Hindlimb muscle (tissue), 1 donor: ENCODE measurements at regions not wholly inside any gene's neighbourhood (a gene's known extent, or its start where the extent isn't known, plus 50 kb on each side); places are given as distances from the start of the nearest gene placed in this dataset.

Source experiments
- DNase-seq: peaks from one replicate; pipeline ENCODE4 v3.0.0-alpha.2; 2013

DNA sequence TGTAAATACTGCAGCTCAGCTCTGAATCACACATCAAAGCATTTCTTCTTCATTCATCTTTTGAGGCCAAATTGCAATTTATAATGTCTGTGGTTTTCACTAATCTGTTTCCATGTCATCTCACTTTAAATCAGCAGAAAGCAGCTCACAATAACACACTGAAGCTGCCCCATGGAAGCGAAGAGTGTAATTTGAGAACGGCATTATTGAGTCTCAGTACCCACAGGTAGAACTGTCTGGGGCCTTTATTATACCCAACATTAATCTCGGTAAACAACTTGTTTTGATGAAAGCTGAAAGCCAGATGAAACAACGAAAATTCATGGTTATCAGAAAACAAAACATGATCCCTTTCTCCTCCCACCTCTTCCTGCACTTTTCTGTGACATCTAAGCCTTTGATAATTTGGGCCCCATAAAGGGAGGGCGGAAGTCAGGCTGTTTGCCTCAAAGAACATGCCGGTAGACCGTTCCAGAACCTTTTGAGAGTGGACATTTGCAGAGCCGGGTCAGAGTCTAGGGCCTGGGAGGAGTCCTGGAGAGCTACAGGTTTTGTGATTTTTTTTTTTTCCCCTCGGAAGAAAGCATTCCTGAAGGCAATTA, 68.2 kb upstream of the SESN3 start:
- no peak for DNase-seq

DNA sequence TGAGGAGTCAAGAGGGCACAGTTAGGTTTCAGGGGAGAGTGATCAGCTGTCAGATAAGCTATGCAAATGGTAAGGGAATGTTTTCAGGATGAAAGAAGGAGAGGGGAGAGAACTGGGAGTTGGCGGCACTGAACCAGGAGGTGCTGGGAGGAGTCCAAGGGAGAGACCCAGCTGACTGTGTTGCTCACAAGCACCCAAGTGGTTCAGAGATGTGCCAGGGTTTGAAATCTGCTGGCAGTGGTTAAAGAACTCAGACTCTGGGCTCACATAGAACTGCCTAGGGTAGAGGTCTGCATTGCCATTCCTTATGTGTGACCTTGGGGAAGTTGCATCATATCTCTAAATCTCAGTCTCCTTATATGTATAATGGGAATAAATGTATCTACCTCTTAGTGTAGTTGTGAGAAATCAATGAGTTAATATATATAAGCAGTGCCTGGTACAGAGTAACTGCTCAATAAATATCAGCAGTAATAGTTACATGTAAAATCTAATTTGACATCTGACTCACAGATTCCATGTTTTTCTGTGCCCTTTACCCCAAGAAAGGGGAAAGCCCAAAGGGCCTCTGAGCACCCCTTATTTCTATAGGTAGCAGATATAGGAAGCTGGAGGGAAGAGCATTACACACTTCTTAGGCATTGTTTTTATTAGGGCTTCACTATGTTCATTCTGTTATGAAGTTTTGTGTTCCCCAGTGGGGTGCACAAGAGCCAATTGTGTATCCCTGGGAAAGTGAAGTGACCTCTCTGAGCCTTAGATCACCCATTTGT, 66.9 kb upstream of the SESN3 start:
- DNase-seq = no peak

DNA sequence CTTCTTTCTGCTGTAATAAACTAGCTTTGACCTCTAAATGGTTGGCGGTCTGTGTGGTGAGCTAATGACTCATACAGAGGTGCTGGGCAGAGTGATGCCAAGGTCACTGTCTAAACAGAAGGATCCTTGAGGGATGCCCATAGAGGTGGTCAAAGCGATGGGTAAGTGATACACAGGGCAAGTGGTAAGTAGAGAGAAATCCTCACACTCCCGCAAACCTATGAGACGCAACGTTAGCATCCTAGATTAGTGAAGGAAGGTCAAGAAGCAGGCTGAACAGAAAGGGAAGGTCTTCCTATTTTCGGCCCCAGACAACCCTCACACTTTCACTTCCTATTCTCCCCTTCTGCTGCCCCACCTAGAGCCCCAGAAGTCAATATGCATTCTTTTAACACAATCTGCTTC, 65.6 kb upstream of the SESN3 start:
- DNase-seq = no peak

DNA sequence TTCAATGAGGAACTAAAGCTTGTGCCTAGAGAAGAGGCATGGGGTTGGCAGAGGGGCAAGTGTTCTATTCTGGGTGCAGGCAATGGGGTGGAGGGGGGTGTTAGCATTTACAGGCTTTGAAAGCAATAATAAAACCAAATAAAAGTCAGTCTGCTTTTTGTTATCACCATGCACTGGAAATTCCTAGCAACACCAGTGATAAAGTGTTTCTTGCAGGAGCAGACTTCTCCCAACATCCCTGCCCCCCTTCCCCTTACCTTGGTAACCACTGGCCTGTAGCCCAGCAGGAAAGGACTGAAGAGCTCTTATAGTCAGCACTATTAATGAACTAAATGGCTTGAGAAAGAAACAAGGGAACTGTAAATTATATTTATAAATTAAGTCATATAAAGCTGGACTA, 65.2 kb upstream of the SESN3 start:
- no peak for DNase-seq

DNA sequence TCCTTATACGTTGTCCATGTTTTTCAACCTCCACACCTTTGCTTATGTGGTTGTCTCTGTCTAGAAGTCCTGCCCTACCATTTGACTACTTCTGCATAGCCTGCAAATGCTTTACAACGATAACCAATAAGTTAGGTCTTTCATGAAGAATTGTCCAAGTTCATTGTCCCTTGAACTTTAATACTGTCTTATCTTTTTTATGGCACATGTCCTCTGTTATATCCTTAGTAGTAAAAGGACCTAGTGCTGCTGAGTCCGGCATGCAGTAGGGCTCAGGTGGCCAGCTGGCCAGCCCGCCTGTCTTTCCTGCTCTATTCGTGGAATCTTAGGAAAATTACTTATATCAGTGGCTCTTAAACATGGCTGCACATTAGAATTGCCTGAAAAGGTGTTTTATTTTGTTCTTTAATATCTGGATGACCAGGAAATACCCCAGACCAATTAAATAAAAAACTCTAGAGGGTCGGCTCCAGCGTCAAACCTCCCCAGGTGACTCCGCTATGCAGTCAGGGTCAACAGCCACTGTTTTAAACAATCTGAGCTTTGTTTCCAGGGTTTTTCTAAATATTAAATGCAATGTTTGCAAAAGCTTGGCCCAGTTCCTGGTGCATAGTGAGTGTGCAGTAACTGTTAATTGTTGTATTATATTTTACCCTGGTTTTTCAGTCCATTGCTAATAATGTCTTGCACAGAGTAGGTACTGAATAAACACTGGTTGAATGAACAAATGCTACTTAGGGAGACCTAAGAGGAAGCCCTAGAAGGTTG, 64.6 kb upstream of the SESN3 start:
- no peak for DNase-seq

DNA sequence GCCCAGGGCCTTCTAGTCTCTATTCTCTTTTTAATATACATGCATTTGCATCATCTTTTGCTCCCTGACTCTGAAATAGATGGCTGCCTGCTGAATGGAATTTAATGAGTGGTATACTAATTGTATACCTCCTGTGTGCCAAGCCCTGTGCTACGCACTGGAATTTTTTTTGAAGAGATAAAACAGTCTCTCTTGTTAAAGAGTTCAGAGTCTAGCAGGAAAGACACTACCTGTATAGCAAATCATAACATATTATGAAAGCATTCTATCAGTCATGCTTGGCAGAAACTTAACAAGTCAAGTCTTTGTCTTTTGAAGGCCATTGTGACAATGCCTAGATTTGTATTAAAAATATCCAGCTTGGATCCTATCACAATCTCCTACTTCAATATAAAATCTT, 63.7 kb upstream of the SESN3 start:
- DNase-seq = no peak

DNA sequence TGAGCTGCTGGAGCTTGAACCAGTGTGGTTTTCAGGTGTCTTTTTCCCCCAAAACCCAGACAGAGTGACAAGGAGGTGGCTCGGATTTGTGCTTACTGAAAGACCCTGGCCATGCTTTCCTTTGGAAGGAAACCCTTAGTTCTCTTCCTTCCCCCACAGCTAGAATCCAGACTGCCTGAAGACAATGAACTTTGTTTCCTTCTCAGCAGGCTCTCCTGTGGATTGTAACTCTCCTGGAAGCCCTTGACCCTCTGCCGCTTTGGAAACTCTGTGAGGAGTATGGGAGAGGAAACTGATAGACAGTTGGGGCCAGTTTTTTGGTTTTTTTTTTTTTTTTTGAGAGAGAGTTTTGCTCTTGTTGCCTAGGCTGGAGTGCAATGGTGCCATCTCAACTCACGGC, 62.1 kb upstream of the SESN3 start:
- no peak for DNase-seq

DNA sequence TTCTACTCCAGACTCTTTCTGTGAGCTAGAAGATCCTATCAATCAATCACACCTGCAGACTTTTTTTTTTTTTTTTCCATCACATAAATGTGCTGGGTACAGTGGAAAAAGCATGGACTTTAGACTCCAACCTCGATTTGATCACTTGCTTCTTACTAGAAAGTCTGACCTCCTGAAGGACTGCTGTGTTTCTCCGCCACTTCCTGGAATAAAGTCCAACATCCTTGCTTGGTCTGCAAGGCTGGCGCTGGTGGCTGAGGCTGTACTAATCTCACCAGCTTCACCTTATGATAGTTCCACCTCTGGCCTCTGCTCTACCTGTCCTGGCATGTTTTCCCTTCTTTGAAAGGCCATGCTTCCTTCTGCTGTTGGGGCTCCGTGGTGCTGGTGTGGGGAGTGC, 60.9 kb upstream of the SESN3 start:
- no peak for DNase-seq

DNA sequence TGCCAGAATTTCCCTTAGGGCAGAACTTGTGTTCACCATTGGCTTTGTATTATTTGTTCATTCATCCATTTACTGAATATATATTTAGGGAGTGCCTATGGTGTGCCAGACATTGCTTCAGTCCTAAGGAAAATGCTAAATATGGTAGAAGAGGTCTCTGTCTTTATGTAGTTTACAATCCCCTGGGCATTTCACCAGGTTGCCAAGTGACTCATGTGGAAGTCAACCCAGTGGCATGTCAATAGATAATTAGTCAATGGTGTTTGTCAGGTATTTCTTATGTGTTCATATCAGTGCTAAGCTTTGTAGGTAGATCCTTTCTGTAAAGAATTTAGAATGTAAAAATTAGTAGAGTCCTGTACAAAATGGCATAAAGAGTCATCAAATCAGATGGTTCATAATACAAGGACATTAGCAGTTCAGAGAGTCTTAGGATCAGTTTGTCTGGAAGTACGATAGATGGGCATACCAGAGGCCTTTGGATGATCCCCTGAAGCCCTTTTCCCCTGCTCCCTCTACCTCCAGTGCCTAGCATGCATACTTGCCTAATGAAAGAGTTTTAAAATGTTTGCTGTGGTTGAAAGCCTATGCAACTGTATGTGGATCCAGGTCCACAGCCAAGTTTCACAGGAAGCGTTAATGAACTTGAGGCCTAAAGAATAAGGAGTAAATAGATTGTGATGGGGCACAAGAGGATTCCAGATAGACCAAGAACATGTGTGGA, 58.5 kb upstream of the SESN3 start:
- DNase-seq = no peak

DNA sequence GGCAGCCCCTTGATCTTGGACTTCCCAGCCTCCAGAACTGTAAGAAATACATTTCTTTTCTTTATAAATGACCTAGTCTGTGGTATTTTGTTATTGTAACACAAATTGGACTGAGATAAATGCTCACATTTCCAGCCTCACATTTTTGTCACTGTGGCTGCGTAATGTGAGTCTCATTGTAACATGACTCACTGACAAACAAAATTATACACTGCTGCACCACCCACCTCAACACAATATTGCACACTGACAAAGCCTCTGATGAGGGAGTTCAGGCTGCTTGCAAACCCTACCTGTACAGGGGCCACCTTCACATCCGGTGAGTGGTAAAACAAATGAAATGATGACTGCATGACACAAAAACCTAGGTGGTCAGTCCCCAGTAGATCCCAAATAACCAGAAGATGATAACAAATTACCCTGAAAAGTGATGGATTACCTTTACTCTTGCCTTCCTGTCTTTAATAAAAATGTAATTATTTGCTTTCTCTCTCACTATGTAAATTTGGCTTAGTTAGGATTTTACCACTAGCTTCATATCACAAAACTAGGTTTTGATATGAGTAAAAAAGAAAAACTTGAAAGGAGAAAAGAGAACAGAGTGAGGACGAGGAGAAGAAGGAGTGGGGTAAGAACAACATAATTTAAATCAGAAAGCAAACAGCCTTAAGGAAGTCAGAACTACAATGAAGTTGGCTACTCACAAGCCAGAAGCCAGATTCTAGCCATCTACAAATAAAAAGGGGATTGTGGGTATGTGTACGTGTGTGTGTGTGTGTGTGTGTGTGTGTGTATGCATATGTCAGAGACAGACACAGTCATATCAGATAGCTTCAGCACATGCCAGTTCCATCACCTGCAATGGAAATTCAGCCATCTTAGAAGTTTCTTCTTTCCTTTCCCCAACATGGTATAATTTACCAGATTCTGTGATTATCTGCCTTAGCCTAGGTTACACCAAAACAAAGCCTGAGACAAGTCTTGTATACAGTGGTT, 53.4 kb upstream of the SESN3 start:
- DNase-seq = no peak

DNA sequence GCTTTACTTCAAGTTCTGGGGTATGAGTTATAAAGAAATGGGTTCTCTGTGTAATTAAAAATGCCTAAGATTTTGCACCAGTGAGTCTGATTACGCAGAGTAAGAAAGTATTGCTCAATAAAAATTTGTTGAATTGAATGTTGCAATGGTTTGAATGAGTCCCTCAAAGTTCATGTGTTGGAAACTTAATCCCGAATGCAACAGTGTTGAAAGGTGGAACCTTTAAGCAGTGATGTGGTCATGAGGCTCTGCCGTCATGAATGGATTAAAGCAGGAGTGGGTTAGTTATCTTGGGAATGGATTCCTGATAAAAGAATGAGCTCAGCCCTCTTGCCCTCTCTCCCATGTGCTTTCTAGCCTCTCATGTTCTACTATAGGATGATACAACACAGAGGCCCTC, 52.6 kb upstream of the SESN3 start:
- no peak for DNase-seq

DNA sequence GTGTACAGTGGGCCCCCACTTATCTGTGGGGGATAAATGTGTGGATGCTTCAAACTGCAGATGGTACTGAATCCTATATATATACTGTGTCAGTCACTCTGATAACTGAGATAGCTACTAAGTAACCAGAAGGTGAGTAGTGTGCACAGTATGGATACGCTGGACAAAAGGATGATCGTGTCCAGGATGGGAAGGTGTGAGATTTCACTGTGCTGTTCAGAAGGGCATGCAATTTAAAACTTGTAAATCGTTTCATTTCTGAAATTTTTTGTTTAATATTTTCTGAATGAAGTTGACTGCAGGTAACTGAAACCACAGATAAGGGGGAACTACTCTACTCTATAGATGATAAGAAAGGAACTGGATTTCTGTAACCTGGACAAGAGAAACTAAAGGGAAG, 52.1 kb upstream of the SESN3 start:
- no peak for DNase-seq

DNA sequence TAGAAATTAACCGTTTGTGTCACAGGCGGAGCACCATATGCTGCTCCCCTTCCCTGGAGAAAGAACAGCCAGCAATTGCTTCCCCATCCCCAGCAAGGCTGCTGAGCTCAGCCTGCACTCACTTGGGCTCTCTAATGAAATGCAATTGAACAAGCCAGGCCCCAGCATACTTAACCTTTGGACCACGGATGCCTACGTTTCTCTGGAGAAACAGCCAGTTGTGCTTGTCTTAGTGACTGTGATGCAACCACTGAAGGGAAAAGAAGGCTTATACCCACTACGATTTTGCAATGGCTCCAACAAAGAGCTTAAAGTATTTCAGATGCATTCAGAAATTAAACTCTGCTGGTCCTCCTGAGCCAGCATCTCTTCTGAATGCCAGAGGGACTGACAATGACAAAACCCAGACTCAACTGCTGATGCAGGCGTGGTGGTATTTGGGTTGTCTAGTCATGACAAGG, 51.3 kb upstream of the SESN3 start:
- no peak for DNase-seq
